GM12878 (cell line): ENCODE measurements at regions not wholly inside any gene's neighbourhood (a gene's known extent, or its start where the extent isn't known, plus 50 kb on each side); places are given as distances from the start of the nearest gene placed in this dataset.

Experiments used
- ATAC-seq: fragments of 200-7000 bp; cut with Tn5 transposase; 3 replicates; pipeline ENCODE4 v1.9.1; 2020; ENCODE audit warnings: mild to moderate bottlenecking, moderate library complexity
- BruUV-seq: library from RNA; stranded (reverse); fragments of 400-500 nt; replicated peaks from 2 replicates; lab custom pipeline; 2021; lab: Mats Ljungman, UMichigan
- CTCF ChIA-PET: fragments of 300-600 bp; sonication (Branson Sonifier 250); formaldehyde crosslinking; extraction: SDS; loops from one replicate; lab custom pipeline; 2021; ENCODE audit warnings: inconsistent platforms; lab: Yijun Ruan, JAX
- POLR2A ChIA-PET: fragments of 350-600 bp; formaldehyde crosslinking; extraction: SDS; loops from one replicate; lab custom pipeline; 2021; ENCODE audit warnings: inconsistent platforms; lab: Charles Lee
- RAD21 ChIA-PET: fragments of 300-600 bp; sonication (Branson Sonifier 250); formaldehyde crosslinking; loops from one replicate; lab custom pipeline; 2023; ENCODE audit warnings: antibody characterized with exemption; ENCODE audit not compliant: unreplicated experiment; lab: Charles Lee
- SMC1A ChIA-PET: fragments of 300-600 bp; sonication (Branson Sonifier 250); formaldehyde crosslinking; loops from one replicate; lab custom pipeline; 2023; ENCODE audit not compliant: unreplicated experiment, uncharacterized antibody; lab: Charles Lee
- DNase-seq: peaks from one replicate; pipeline ENCODE4 v3.0.0-alpha.2; 2011; ENCODE audit warnings: low read depth, low spot score
- FAIRE-seq: peaks from 3 replicates; lab custom pipeline; 2011; peaks lifted over from hg19 to GRCh38; lab: Jason Lieb, UNC
- H2AFZ ChIP-seq: 2 replicates; pipeline ENCODE4 v1.6.0; 2011; ENCODE audit warnings: low read depth, low read length, control low read depth; ENCODE audit not compliant: control insufficient read depth
- H3K27ac ChIP-seq: 2 replicates; pipeline ENCODE4 v1.5.1; 2011; ENCODE audit warnings: control low read depth; ENCODE audit not compliant: control insufficient read depth, insufficient read depth
- H3K27me3 ChIP-seq, 2 experiments: replicated peaks in 1 of 2; 2 replicates each; pipeline versions ENCODE4 v1.6.0 to v1.6.1; 2011; ENCODE audit warnings: low read length in 1 of 2; ENCODE audit not compliant: control insufficient read depth in 2 of 2, insufficient read depth in 2 of 2
- H3K36me3 ChIP-seq, 2 experiments: 2 replicates each; pipeline ENCODE4 v1.5.1; 2011; ENCODE audit warnings: low read length in 1 of 2; ENCODE audit not compliant: control insufficient read depth in 2 of 2, insufficient read depth in 2 of 2
- H3K4me1 ChIP-seq: 2 replicates; pipeline ENCODE4 v1.6.1; 2011; ENCODE audit warnings: mild to moderate bottlenecking, low read length, moderate library complexity, mixed read lengths; ENCODE audit not compliant: control insufficient read depth, insufficient read depth
- H3K4me2 ChIP-seq: 2 replicates; pipeline ENCODE4 v1.6.0; 2011; ENCODE audit warnings: control low read depth; ENCODE audit not compliant: control insufficient read depth, insufficient read depth
- H3K4me3 ChIP-seq: fragments of 200-600 bp; sonication (generic); 2 replicates; pipeline ENCODE4 v1.5.1; 2016
- H3K79me2 ChIP-seq: 2 replicates; pipeline ENCODE4 v1.6.0; 2011; ENCODE audit warnings: low read length; ENCODE audit not compliant: control insufficient read depth, insufficient read depth
- H3K9ac ChIP-seq: 2 replicates; pipeline ENCODE4 v1.8.0; 2011; ENCODE audit warnings: low read length, control low read depth, mixed read lengths; ENCODE audit not compliant: control insufficient read depth, insufficient read depth
- H3K9me3 ChIP-seq: replicated peaks from 3 replicates; pipeline ENCODE4 v1.5.1; 2011; ENCODE audit warnings: mild to moderate bottlenecking, low read length; ENCODE audit not compliant: control insufficient read depth, insufficient read depth
- H4K20me1 ChIP-seq: 2 replicates; pipeline ENCODE4 v1.6.0; 2011; ENCODE audit not compliant: control insufficient read depth, insufficient read depth
- BCL11A ChIP-seq: IDR thresholded peaks from 2 replicates; pipeline ENCODE4 v1.6.1; 2011; ENCODE audit warnings: low read depth, low read length
- CBFB ChIP-seq: IDR thresholded peaks from 2 replicates; pipeline ENCODE4 v1.6.1; 2016; ENCODE audit warnings: antibody characterized with exemption, low read depth
- CHD1 ChIP-seq: IDR thresholded peaks from 2 replicates; pipeline ENCODE4 v1.6.1; 2012; ENCODE audit warnings: low read depth, low read length, improper control_type of control experiment
- CTCF ChIP-seq, 3 experiments: IDR thresholded peaks in 2 of 3; conservative IDR thresholded peaks in 1 of 3; 2 replicates each; pipeline ENCODE4 v1.5.1; 2011; ENCODE audit warnings: low read depth in 3 of 3, low read length in 3 of 3, mild to moderate bottlenecking in 3 of 3, control low read depth in 2 of 3, moderate library complexity in 2 of 3, inconsistent platforms in 1 of 3, mixed read lengths in 1 of 3; ENCODE audit not compliant: control insufficient read depth in 2 of 3, insufficient read depth in 1 of 3; ENCODE audit errors: extremely low read depth in 1 of 3
- EED ChIP-seq: sonication (generic); IDR thresholded peaks from 2 replicates; pipeline ENCODE4 v1.6.1; 2016; ENCODE audit warnings: antibody characterized with exemption, low read depth
- EZH2 ChIP-seq: IDR thresholded peaks from 2 replicates; pipeline ENCODE4 v1.6.1; 2012; ENCODE audit warnings: low read depth, mild to moderate bottlenecking, control low read depth, inconsistent platforms, low read length, borderline replicate concordance; ENCODE audit not compliant: control insufficient read depth
- IRF4 ChIP-seq: IDR thresholded peaks from 2 replicates; pipeline ENCODE4 v1.6.1; 2011; ENCODE audit warnings: low read depth, low read length
- POU2F2 ChIP-seq: IDR thresholded peaks from 3 replicates; pipeline ENCODE4 v1.6.1; 2011; ENCODE audit warnings: low read depth, mild to moderate bottlenecking, low read length, borderline replicate concordance
- RAD21 ChIP-seq: IDR thresholded peaks from 2 replicates; pipeline ENCODE4 v1.6.1; 2011; ENCODE audit warnings: mild to moderate bottlenecking, low read depth, low read length, moderate library complexity; ENCODE audit not compliant: insufficient read depth
- SMC3 ChIP-seq: IDR thresholded peaks from 2 replicates; pipeline ENCODE4 v1.6.1; 2011; ENCODE audit warnings: low read length, improper control_type of control experiment, borderline replicate concordance
- STAT3 ChIP-seq: IDR thresholded peaks from 2 replicates; pipeline ENCODE4 v1.6.1; 2011; ENCODE audit warnings: low read depth, low read length, improper control_type of control experiment
- SUPT20H ChIP-seq: IDR thresholded peaks from 2 replicates; pipeline ENCODE4 v1.6.1; 2011; ENCODE audit warnings: low read depth, mild to moderate bottlenecking, low read length, moderate library complexity, borderline replicate concordance; ENCODE audit not compliant: control insufficient read depth
- SUZ12 ChIP-seq: fragments of 200-600 bp; sonication (generic); IDR thresholded peaks from one replicate; pipeline ENCODE4 v1.6.1; 2018; ENCODE audit warnings: antibody characterized with exemption, mild to moderate bottlenecking; ENCODE audit not compliant: unreplicated experiment
- ZNF24 ChIP-seq: fragments of 450-650 bp; IDR thresholded peaks from 2 replicates; pipeline ENCODE4 v1.6.1; 2017; ENCODE audit warnings: antibody characterized with exemption, mild to moderate bottlenecking
- ZNF622 ChIP-seq: fragments of 450-650 bp; IDR thresholded peaks from 2 replicates; pipeline ENCODE4 v1.6.1; 2017; ENCODE audit warnings: mild to moderate bottlenecking, inconsistent platforms
- WGBS: methylation state at CpG from one replicate; pipeline ENCODE4 v1.1.6; 2016; ENCODE audit warnings: low lambda C conversion rate; ENCODE audit not compliant: insufficient replicate concordance, insufficient coverage; ENCODE audit errors: missing lambda C conversion rate; 5-methylcytosine and 5-hydroxymethylcytosine counted together
- in situ Hi-C: fragments of 300-500 bp; cut with MboI; formaldehyde crosslinking; loops from 9 replicates; pipeline ENCODE4 v1.14.3; 2018; ENCODE audit warnings: mixed read lengths
- intact Hi-C: fragments of 100-400 bp; cut with micrococcal nuclease; formaldehyde crosslinking; loops from one replicate; pipeline ENCODE4 v1.14.2; 2022; ENCODE audit not compliant: unreplicated experiment
- TF ChIP-seq, protein P1 (sequence below): fragments of 450-650 bp; IDR thresholded peaks from 2 replicates; pipeline ENCODE4 v1.6.1; 2017; ENCODE audit warnings: mild to moderate bottlenecking
- TF ChIP-seq, protein P2 (sequence below): fragments of 450-650 bp; IDR thresholded peaks from 2 replicates; pipeline ENCODE4 v1.6.1; 2014; ENCODE audit warnings: mild to moderate bottlenecking
- TF ChIP-seq, protein P3 (sequence below): fragments of 450-650 bp; IDR thresholded peaks from 2 replicates; pipeline ENCODE4 v1.6.1; 2018; ENCODE audit warnings: mild to moderate bottlenecking, low read depth, moderate library complexity; ENCODE audit not compliant: partially characterized antibody

DNA sequence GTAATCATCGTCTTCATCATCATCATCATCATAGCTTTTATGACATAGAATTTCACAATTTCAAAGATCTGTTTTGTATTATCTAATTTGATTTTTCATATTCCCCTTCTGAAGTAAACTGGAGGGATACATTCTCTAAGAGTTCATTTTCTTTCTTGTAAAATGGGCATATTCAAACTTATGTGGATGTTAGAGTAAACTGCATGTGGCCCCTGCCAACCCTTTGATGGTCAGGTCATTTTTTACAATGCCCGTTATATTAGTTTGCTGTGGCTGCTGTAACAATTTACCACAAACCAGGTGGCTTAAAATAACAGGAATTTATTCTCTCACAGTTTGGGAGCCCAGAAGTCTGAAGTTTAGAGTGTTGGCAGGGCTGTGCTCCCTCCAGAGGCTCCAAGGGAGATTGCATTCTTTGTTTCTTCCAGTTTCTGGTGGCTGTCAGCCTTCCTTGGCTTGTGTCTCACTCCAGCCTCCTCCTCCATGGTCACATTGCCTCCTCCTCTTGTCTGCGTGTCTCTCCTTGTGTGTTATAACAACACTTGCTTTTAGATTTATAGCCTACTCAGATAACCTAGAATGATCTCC is 127.5 kb upstream of the MMADHC start:
- BruUV-seq, result no TSS peak
- FAIRE-seq, result peak; percentile 78
- no peak for TF ChIP-seq CBFB
- TF ChIP-seq ZNF24, result no peak
- no peak for TF ChIP-seq IRF4
- TF ChIP-seq SUPT20H, result no peak
- TF ChIP-seq, protein P1, sequence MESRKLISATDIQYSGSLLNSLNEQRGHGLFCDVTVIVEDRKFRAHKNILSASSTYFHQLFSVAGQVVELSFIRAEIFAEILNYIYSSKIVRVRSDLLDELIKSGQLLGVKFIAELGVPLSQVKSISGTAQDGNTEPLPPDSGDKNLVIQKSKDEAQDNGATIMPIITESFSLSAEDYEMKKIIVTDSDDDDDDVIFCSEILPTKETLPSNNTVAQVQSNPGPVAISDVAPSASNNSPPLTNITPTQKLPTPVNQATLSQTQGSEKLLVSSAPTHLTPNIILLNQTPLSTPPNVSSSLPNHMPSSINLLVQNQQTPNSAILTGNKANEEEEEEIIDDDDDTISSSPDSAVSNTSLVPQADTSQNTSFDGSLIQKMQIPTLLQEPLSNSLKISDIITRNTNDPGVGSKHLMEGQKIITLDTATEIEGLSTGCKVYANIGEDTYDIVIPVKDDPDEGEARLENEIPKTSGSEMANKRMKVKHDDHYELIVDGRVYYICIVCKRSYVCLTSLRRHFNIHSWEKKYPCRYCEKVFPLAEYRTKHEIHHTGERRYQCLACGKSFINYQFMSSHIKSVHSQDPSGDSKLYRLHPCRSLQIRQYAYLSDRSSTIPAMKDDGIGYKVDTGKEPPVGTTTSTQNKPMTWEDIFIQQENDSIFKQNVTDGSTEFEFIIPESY, result no peak
- no peak for TF ChIP-seq BCL11A
- no peak for TF ChIP-seq EZH2
- TF ChIP-seq, protein P2, sequence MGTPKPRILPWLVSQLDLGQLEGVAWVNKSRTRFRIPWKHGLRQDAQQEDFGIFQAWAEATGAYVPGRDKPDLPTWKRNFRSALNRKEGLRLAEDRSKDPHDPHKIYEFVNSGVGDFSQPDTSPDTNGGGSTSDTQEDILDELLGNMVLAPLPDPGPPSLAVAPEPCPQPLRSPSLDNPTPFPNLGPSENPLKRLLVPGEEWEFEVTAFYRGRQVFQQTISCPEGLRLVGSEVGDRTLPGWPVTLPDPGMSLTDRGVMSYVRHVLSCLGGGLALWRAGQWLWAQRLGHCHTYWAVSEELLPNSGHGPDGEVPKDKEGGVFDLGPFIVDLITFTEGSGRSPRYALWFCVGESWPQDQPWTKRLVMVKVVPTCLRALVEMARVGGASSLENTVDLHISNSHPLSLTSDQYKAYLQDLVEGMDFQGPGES, result no peak
- no peak for TF ChIP-seq POU2F2
- TF ChIP-seq CHD1, result no peak
- peak; percentile 23; the same call in 1 of the 2 replicates for TF ChIP-seq RAD21
- TF ChIP-seq EED, result no peak
- no peak for TF ChIP-seq SUZ12
- peak; percentile 37 to 45 (median 42); a peak in 5 of 6 replicates for TF ChIP-seq CTCF (IDR thresholded peaks at IDR 0.05 in 2 of 3, conservative IDR thresholded peaks at IDR 0.05 in 1 of 3; ENCODE audit: control insufficient read depth in 2 of 3, extremely low read depth in 1 of 3, insufficient read depth in 1 of 3, low read depth in 3 of 3, low read length in 3 of 3)
- TF ChIP-seq SMC3, result peak; percentile 25; the same call in 1 of the 2 replicates
- TF ChIP-seq, protein P3, sequence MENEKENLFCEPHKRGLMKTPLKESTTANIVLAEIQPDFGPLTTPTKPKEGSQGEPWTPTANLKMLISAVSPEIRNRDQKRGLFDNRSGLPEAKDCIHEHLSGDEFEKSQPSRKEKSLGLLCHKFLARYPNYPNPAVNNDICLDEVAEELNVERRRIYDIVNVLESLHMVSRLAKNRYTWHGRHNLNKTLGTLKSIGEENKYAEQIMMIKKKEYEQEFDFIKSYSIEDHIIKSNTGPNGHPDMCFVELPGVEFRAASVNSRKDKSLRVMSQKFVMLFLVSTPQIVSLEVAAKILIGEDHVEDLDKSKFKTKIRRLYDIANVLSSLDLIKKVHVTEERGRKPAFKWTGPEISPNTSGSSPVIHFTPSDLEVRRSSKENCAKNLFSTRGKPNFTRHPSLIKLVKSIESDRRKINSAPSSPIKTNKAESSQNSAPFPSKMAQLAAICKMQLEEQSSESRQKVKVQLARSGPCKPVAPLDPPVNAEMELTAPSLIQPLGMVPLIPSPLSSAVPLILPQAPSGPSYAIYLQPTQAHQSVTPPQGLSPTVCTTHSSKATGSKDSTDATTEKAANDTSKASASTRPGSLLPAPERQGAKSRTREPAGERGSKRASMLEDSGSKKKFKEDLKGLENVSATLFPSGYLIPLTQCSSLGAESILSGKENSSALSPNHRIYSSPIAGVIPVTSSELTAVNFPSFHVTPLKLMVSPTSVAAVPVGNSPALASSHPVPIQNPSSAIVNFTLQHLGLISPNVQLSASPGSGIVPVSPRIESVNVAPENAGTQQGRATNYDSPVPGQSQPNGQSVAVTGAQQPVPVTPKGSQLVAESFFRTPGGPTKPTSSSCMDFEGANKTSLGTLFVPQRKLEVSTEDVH, result no peak
- no peak for TF ChIP-seq STAT3
- no peak for TF ChIP-seq ZNF622

More for the DNA sequence above, 127.5 kb upstream of the MMADHC start:
- 28% methylated on average over 3 of the region's 3 CpGs for WGBS
- ATAC-seq (peak; percentile 73), DNase-seq (no peak)
- RAD21 ChIA-PET, result interaction anchor here (0.6 kb wide), 1 partner anchor 426 kb away, joined by 4 read pairs; no protein-coding TSS in a partner anchor
- no peaks in the 10 kb centered on the region for H3K36me3 ChIP-seq
- H3K9ac ChIP-seq, result no peak overlapping the region
- no peaks in the 10 kb centered on the region for H3K4me1 ChIP-seq
- no peak overlapping the region for H2AFZ ChIP-seq
- SMC1A ChIA-PET, result no interaction called here
- no peaks in the 10 kb centered on the region for H3K79me2 ChIP-seq
- no peak overlapping the region for H3K4me3 ChIP-seq
- H3K4me2 ChIP-seq, result no peak overlapping the region
- CTCF ChIA-PET, result no interaction called here
- no peak overlapping the region for H3K27ac ChIP-seq
- no peaks in the 10 kb centered on the region for H3K27me3 ChIP-seq
- no peaks in the 10 kb centered on the region for H4K20me1 ChIP-seq
- in situ Hi-C loops (no loop called here), intact Hi-C loops (loop anchor here (5.0 kb wide), 1 partner anchor 118 kb away; no protein-coding TSS in a partner anchor)
- H3K9me3 ChIP-seq, result no peaks in the 10 kb centered on the region
- POLR2A ChIA-PET, result no interaction called here
